ENCODE measurements at regions not wholly inside any gene's neighbourhood (a gene's known extent, or its start where the extent isn't known, plus 50 kb on each side); places are given as distances from the start of the nearest gene placed in this dataset.
"Not testable (repeated sequence)": the region's sequence is repeated elsewhere in the genome, so short reads cannot be mapped to it uniquely, and the experiment has no call there.

DNA sequence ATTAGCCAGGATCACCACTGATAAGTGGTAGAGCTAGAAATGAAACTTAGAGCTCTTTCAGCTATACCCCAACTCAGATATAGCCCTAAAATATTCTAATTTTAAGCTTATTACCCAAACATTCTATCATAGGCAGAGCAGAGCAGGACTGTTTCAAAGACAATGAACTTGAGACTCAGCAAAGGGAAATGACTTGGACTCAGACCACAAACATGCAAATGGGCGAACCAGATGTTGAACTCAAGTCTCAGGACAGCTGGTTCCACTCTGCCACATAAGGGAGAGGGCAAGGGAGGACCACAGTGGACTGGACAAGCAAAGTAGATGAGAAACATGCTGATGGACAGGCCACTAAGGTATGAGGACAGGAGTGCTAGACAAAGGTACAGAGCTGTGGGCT lies 315.3 kb downstream of the OMA1 start:
- no peaks in the 10 kb centered on the region for H3K9me3 Mint-ChIP-seq
- H3K4me1 Mint-ChIP-seq: no peaks in the 10 kb centered on the region
- no peaks in the 10 kb centered on the region for H3K36me3 Mint-ChIP-seq (ENCODE audit: insufficient read depth)
- ATAC-seq (replicated peaks; ENCODE audit: extremely low read depth, poor library complexity, severe bottlenecking) (no peak), DNase-seq (ENCODE audit: low spot score in 2 of 2) (no peak)
- no peaks in the 10 kb centered on the region for H3K27me3 Mint-ChIP-seq
- H3K4me3 Mint-ChIP-seq: no peak overlapping the region
- no peak overlapping the region for H3K27ac Mint-ChIP-seq (ENCODE audit: low read depth)

DNA sequence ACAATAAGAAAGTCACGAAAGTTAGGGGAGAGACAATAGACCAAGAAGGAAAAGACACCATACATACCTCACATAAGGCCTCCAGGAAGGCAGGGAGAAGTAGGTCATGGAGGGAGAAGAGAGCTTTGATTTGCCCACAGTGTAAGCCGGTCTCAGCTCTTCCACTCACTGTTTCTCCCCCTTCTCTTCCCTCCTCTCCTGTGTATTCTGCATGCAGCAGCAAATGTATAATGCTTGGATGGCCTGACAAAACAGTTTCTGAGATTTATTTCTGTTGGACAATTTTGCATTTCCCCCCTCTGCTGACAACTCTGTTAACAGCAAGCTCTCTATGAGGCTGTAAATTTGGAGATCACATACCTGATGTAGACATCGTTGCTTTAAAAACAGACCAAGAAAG lies 318.9 kb downstream of the OMA1 start:
- H3K9me3 Mint-ChIP-seq: no peaks in the 10 kb centered on the region
- no peaks in the 10 kb centered on the region for H3K36me3 Mint-ChIP-seq (ENCODE audit: insufficient read depth)
- DNase-seq (ENCODE audit: low spot score in 2 of 2): no peak
- H3K4me3 Mint-ChIP-seq: no peak overlapping the region
- H3K4me1 Mint-ChIP-seq: no peaks in the 10 kb centered on the region
- no peaks in the 10 kb centered on the region for H3K27me3 Mint-ChIP-seq
- no peak overlapping the region for H3K27ac Mint-ChIP-seq (ENCODE audit: low read depth)
- ATAC-seq (replicated peaks; ENCODE audit: extremely low read depth, poor library complexity, severe bottlenecking): no peak

DNA sequence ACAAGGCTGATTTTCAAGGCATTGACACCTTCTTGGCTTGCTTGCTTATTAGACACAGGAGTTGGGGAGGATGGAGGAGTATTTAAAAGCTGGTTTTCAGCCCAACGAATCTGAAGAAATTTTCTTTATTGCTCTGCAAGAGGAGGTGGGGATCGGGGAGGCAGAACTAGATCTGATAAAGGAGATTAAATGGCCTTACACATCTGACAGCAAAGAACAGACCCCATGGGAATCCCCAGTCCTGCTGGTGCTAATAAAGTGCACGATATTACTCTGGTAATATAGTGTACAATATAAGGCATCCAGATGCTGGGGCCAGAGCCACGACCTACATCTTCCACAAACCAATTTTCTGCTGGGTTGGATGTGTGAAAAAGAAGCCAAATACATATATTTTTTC lies 323.0 kb downstream of the OMA1 start:
- Mint-ChIP-seq H3K27ac (ENCODE audit: low read depth) (no peak overlapping the region), H3K9me3 (no peaks in the 10 kb centered on the region), H3K4me3 (no peak overlapping the region)

DNA sequence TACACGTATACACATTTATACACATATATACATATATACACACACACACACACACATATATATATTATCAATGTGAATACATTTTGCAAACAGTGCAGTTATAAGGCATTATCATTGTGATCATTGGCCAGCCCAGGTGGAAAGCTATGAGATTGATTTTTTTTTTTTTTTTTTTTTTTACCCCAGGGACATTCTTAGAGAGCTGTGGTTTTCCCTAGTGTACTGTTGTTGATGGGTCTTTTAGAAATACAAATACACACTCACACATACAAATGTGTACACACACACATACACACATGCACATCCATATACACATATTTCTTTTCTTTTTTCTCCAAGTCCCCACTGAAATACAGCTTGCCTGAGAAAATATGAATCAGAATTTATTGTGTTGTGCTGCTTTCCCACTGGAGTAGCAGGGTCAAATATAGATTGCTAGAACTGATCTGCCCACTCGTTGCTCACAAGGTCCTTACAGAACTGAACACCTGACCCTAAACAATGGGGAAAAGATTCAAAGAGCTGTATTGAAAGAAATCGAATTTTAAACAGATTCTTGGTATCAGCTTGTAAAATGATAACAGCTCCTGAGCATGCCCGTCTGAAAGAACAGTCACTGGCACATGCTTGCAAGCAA lies 325.6 kb downstream of the OMA1 start:
- no peak overlapping the region for H3K27ac Mint-ChIP-seq (ENCODE audit: low read depth)
- H3K4me3 Mint-ChIP-seq: no peak overlapping the region
- ATAC-seq (replicated peaks; ENCODE audit: extremely low read depth, poor library complexity, severe bottlenecking) (no peak), DNase-seq (ENCODE audit: low spot score in 2 of 2) (no peak)
- no peaks in the 10 kb centered on the region for H3K27me3 Mint-ChIP-seq
- H3K9me3 Mint-ChIP-seq: no peaks in the 10 kb centered on the region
- no peaks in the 10 kb centered on the region for H3K36me3 Mint-ChIP-seq (ENCODE audit: insufficient read depth)
- H3K4me1 Mint-ChIP-seq: no peaks in the 10 kb centered on the region

More for the DNA sequence above, 323.0 kb downstream of the OMA1 start:
- no peaks in the 10 kb centered on the region for H3K27me3 Mint-ChIP-seq
- ATAC-seq (replicated peaks; ENCODE audit: extremely low read depth, poor library complexity, severe bottlenecking): no peak
- H3K36me3 Mint-ChIP-seq (ENCODE audit: insufficient read depth): no peaks in the 10 kb centered on the region
- DNase-seq (ENCODE audit: low spot score in 2 of 2): no peak
- H3K4me1 Mint-ChIP-seq: no peaks in the 10 kb centered on the region

DNA sequence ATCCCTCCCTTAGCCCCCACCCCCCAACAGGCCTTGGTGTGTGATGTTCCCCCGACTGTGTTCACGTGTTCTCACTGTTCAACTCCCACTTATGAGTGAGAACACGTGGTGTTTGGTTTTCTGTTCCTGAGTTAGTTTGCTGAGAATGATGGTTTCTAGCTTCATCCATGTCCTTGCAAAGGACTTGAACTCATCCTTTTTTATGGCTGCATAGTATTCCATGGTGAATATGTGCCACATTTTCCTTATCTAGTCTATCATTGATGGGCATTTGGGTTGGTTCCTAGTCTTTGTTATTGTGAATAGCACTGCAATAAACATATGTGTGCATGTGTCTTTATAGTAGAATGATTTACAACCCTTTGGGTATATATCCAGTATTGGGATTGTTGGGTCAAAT lies 330.4 kb downstream of the OMA1 start:
- not testable (repeated sequence) for DNase-seq (ENCODE audit: low spot score in 2 of 2); H3K27ac Mint-ChIP-seq (ENCODE audit: low read depth); H3K27me3 Mint-ChIP-seq; ATAC-seq (replicated peaks; ENCODE audit: extremely low read depth, poor library complexity, severe bottlenecking); H3K4me3 Mint-ChIP-seq; H3K4me1 Mint-ChIP-seq; H3K9me3 Mint-ChIP-seq; H3K36me3 Mint-ChIP-seq (ENCODE audit: insufficient read depth)

DNA sequence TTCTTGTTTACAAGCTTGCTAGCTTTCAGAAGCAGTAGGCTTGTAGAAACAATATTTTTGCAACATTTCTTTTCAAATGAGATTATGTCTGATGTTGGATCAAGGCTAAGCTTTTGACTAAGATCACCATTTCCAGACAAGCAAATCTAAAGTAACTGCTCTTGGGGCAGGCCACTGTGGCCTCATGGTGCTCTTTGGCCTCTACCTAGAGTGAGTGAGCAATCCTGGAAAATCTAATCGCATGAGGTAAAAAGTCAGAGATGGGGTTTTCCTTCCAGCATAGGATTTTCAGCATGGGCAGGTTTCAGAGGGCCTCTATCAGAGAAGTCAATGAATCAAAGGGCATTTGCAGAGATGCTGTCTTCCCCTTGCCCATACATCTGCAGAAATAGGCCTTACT lies 331.9 kb downstream of the OMA1 start:
- DNase-seq (ENCODE audit: low spot score in 2 of 2): no peak
- Mint-ChIP-seq H3K27ac (ENCODE audit: low read depth) (no peak overlapping the region), H3K27me3 (no peaks in the 10 kb centered on the region), H3K36me3 (ENCODE audit: insufficient read depth) (no peaks in the 10 kb centered on the region), H3K4me1 (no peaks in the 10 kb centered on the region), H3K4me3 (no peak overlapping the region), H3K9me3 (no peaks in the 10 kb centered on the region)
- ATAC-seq (replicated peaks; ENCODE audit: extremely low read depth, poor library complexity, severe bottlenecking): no peak

DNA sequence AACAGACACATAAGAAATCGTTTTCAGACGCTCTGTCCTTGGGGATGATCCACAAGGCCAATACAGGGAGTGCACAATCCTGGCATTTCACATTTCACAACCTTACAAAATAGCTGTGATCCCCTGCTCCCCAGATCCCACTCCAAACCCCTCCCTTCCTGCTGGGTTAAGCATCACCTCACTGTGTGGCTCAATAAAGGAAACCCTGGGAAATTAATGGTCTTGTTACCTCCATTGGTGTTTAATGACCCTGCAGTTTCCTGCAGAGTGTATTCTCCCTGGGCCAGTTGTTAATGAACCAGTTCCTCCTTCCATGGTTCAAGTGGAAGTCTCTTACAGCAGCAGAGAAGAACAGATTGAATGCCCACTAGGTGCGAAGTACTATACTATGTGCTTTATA lies 334.7 kb downstream of the OMA1 start:
- H3K4me3 Mint-ChIP-seq: no peak overlapping the region
- no peaks in the 10 kb centered on the region for H3K9me3 Mint-ChIP-seq
- no peak overlapping the region for H3K27ac Mint-ChIP-seq (ENCODE audit: low read depth)
- H3K36me3 Mint-ChIP-seq (ENCODE audit: insufficient read depth): no peaks in the 10 kb centered on the region
- no peaks in the 10 kb centered on the region for H3K27me3 Mint-ChIP-seq
- ATAC-seq (replicated peaks; ENCODE audit: extremely low read depth, poor library complexity, severe bottlenecking): no peak
- no peak for DNase-seq (ENCODE audit: low spot score in 2 of 2)
- no peaks in the 10 kb centered on the region for H3K4me1 Mint-ChIP-seq

DNA sequence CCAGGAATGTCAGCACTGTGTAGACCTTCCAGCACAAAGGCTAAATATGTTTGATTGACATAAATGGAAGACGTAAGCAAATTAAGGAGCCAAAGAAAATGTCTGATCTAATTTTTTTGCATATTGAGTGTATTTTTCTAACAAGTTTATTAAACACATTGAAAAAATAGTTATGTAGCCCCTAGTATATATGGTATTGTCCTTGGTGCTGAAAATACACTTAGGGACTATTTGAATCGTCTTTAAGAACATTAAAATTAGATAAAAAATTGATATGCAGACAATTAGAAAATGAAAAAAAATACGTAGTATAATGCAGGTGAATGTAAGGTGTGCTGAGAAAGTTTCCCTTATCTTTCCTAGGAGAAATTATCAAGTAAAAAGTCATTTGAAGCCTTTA lies 337.0 kb downstream of the OMA1 start:
- Mint-ChIP-seq H3K9me3 (no peaks in the 10 kb centered on the region), H3K4me3 (no peak overlapping the region), H3K4me1 (no peaks in the 10 kb centered on the region), H3K27ac (ENCODE audit: low read depth) (no peak overlapping the region), H3K27me3 (no peaks in the 10 kb centered on the region), H3K36me3 (ENCODE audit: insufficient read depth) (no peaks in the 10 kb centered on the region)
- ATAC-seq (replicated peaks; ENCODE audit: extremely low read depth, poor library complexity, severe bottlenecking) (no peak), DNase-seq (ENCODE audit: low spot score in 2 of 2) (no peak)

DNA sequence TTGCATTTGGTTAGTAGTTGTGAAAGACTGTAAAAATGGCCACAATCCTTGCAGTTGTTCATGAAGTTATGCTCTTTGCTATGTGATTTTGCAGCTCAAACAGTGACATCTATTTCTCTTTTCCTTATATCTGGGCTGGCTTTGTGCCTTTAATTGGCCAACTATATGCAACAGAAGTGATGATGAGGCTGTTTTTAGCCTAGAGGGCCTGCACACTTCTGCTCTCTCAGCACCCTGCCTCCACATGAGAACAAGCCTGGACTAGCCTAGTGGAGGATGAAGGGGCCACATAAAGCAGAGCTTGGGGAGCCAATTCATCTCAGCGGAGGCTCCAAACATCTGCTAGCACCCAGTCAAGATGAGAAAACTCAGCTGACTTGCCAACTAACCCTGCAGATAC lies 339.8 kb downstream of the OMA1 start:
- no peak overlapping the region for H3K4me3 Mint-ChIP-seq
- no peak overlapping the region for H3K27ac Mint-ChIP-seq (ENCODE audit: low read depth)
- no peak for ATAC-seq (replicated peaks; ENCODE audit: extremely low read depth, poor library complexity, severe bottlenecking)
- DNase-seq (ENCODE audit: low spot score in 2 of 2): no peak
- H3K27me3 Mint-ChIP-seq: peaks cover 7% of the 10 kb centered on the region
- no peaks in the 10 kb centered on the region for H3K36me3 Mint-ChIP-seq (ENCODE audit: insufficient read depth)
- no peaks in the 10 kb centered on the region for H3K9me3 Mint-ChIP-seq
- H3K4me1 Mint-ChIP-seq: no peaks in the 10 kb centered on the region

DNA sequence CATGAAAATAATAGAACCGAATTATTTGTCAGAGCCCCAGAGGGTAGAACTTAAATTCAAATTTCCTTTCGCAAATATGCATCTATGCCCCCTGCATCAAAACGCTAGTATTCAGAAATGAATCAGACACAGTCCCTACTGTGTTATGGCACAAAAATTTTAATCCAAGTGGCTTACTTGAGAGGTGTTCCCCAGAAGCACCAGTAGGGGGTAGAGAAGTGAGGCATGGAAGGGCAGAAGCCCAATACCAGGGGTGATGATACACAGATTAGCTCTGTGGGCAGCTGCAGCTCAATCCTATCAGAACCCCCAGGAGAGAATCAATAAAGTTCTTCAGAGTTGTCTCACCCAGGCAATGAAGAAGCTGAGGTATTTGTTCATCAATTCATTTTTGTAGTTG lies 342.2 kb downstream of the OMA1 start:
- Mint-ChIP-seq H3K4me3 (no peak overlapping the region), H3K4me1 (no peaks in the 10 kb centered on the region), H3K27ac (ENCODE audit: low read depth) (no peak overlapping the region), H3K36me3 (ENCODE audit: insufficient read depth) (no peaks in the 10 kb centered on the region), H3K27me3 (peaks cover 11% of the 10 kb centered on the region), H3K9me3 (no peaks in the 10 kb centered on the region)
- ATAC-seq (replicated peaks; ENCODE audit: extremely low read depth, poor library complexity, severe bottlenecking) (no peak), DNase-seq (ENCODE audit: low spot score in 2 of 2) (no peak)

DNA sequence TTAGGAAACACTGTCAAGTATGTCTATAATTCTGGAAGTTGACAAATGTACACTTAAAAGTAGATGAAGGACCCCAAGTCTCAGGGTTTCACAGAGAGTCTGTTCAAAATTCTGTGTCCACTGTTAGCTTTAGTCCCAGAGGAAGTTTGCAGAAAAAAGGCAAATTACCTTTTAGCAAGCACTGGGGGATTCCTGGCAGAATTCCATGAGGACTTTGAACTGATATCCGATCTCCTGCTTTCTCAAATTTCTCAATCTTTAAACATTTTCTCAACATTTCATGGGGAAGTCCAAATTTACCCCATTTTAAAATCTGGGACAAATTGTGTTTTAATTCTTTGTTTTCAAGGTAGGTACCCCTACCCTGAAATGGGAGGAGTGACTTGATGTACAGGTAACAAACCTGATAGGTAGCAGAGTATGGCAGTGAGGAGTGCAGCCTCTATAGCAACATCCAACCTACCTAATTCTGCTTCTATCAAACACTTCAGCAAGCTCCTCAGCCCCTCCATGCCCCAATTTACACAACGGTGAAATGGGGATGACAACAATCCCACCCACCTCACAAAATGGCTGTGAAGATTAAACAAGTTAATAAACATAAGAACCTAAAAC lies 344.9 kb downstream of the OMA1 start:
- no peaks in the 10 kb centered on the region for H3K36me3 Mint-ChIP-seq (ENCODE audit: insufficient read depth)
- no peaks in the 10 kb centered on the region for H3K9me3 Mint-ChIP-seq
- no peaks in the 10 kb centered on the region for H3K4me1 Mint-ChIP-seq
- H3K27ac Mint-ChIP-seq (ENCODE audit: low read depth): no peak overlapping the region
- DNase-seq (ENCODE audit: low spot score in 2 of 2) (no peak), ATAC-seq (replicated peaks; ENCODE audit: extremely low read depth, poor library complexity, severe bottlenecking) (no peak)
- H3K4me3 Mint-ChIP-seq: no peak overlapping the region
- H3K27me3 Mint-ChIP-seq: peaks cover 24% of the 10 kb centered on the region

DNA sequence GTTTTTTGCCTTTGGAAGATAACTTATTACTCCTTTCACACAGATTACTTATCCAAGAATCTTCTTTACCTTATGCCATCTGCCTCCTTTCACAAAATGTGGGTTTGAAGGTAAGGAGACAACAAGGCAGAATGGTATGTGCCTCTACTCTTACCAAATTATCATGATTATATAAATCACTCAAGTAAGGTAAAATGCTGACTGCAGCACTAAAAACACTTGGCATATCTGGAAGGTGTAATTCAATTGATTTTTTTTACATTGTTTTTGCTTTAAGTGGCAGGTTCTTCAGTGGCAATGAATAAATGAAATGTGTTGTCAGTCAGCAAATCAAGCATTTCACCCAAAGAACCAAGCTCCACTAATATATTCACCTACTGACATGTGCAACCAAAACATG lies 346.1 kb downstream of the OMA1 start:
- no peak overlapping the region for H3K27ac Mint-ChIP-seq (ENCODE audit: low read depth)

DNA sequence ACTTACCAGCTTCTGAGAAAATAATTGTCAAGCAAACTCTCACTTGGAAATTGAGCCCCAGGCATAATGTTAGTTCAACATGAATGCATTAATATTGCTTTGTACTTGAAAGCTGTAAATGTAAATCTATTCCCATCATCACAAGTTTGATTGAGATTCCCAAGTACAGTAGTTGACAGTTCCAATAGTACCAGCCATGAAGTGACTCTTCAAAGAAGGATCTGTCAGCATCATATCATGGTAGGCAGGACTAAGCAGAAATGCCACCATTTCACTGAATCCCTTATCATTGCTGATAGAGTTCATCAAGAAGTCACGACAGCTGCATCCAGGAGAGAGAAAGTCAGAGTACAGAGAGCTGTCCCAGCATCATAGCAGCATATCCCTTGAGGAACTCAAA lies 348.7 kb downstream of the OMA1 start:
- H3K27me3 Mint-ChIP-seq: peaks cover 27% of the 10 kb centered on the region
- no peaks in the 10 kb centered on the region for H3K36me3 Mint-ChIP-seq (ENCODE audit: insufficient read depth)
- no peaks in the 10 kb centered on the region for H3K9me3 Mint-ChIP-seq
- H3K4me3 Mint-ChIP-seq: no peak overlapping the region
- H3K27ac Mint-ChIP-seq (ENCODE audit: low read depth): no peak overlapping the region
- DNase-seq (ENCODE audit: low spot score in 2 of 2) (no peak), ATAC-seq (replicated peaks; ENCODE audit: extremely low read depth, poor library complexity, severe bottlenecking) (no peak)
- no peaks in the 10 kb centered on the region for H3K4me1 Mint-ChIP-seq

More for the DNA sequence above, 346.1 kb downstream of the OMA1 start:
- no peaks in the 10 kb centered on the region for H3K36me3 Mint-ChIP-seq (ENCODE audit: insufficient read depth)
- H3K9me3 Mint-ChIP-seq: no peaks in the 10 kb centered on the region
- H3K4me1 Mint-ChIP-seq: no peaks in the 10 kb centered on the region
- H3K4me3 Mint-ChIP-seq: no peak overlapping the region
- DNase-seq (ENCODE audit: low spot score in 2 of 2) (no peak), ATAC-seq (replicated peaks; ENCODE audit: extremely low read depth, poor library complexity, severe bottlenecking) (no peak)
- H3K27me3 Mint-ChIP-seq: peaks cover 27% of the 10 kb centered on the region

Measured in central memory CD8-positive, alpha-beta T cell (primary cell).